GM21786 (cell line): ENCODE measurements at regions not wholly inside any gene's neighbourhood (a gene's known extent, or its start where the extent isn't known, plus 50 kb on each side); places are given as distances from the start of the nearest gene placed in this dataset.

Experiments used
- ATAC-seq: cut with Tn5 transposase; IDR thresholded peaks from one replicate; pipeline ENCODE4 v1.9.1; 2021; ENCODE audit not compliant: unreplicated experiment

- no peak for ATAC-seq
Measured at GRCh38 chr10:8227246-8227645, 172.8 kb downstream of the GATA3 start.

- no peak for ATAC-seq
Measured at GRCh38 chr10:8229153-8229552, 174.7 kb downstream of the GATA3 start.

GRCh38 chr10:8230902-8231301 lies 176.4 kb downstream of the GATA3 start:
- ATAC-seq: no peak

- ATAC-seq: no peak
Measured at GRCh38 chr10:8233049-8233448, 178.6 kb downstream of the GATA3 start.

- ATAC-seq: no peak
Measured at GRCh38 chr10:8233832-8234259, 179.4 kb downstream of the GATA3 start.

GRCh38 chr10:8235253-8236027 lies 181.0 kb downstream of the GATA3 start:
- no peak for ATAC-seq

- ATAC-seq: no peak
Measured at GRCh38 chr10:8238986-8239385, 184.5 kb downstream of the GATA3 start.

GRCh38 chr10:8240861-8241260 lies 186.4 kb downstream of the GATA3 start:
- ATAC-seq: no peak

- ATAC-seq: no peak
Measured at GRCh38 chr10:8242295-8242872, 187.9 kb downstream of the GATA3 start.

- no peak for ATAC-seq
Measured at GRCh38 chr10:8245131-8245813, 190.8 kb downstream of the GATA3 start.

- no peak for ATAC-seq
Measured at GRCh38 chr10:8245814-8246142, 191.3 kb downstream of the GATA3 start.

GRCh38 chr10:8246548-8246947 lies 192.1 kb downstream of the GATA3 start:
- ATAC-seq: no peak

GRCh38 chr10:8247191-8247590 lies 192.7 kb downstream of the GATA3 start:
- ATAC-seq: no peak

- ATAC-seq: no peak
Measured at GRCh38 chr10:8248868-8249267, 194.4 kb downstream of the GATA3 start.

GRCh38 chr10:8254350-8254749 lies 199.9 kb downstream of the GATA3 start:
- ATAC-seq: no peak

GRCh38 chr10:8255301-8255700 lies 200.8 kb downstream of the GATA3 start:
- ATAC-seq: no peak

GRCh38 chr10:8260645-8261044 lies 206.2 kb downstream of the GATA3 start:
- no peak for ATAC-seq

- ATAC-seq: no peak
Measured at GRCh38 chr10:8262317-8262716, 207.8 kb downstream of the GATA3 start.

- ATAC-seq: no peak
Measured at GRCh38 chr10:8269976-8270375, 215.5 kb downstream of the GATA3 start.

GRCh38 chr10:8272794-8273425 lies 218.4 kb downstream of the GATA3 start:
- ATAC-seq: no peak

GRCh38 chr10:8273749-8274148 lies 219.3 kb downstream of the GATA3 start:
- ATAC-seq: no peak

GRCh38 chr10:8275911-8276310 lies 221.4 kb downstream of the GATA3 start:
- no peak for ATAC-seq
